GM23248 (cell line): ENCODE measurements at regions not wholly inside any gene's neighbourhood (a gene's known extent, or its start where the extent isn't known, plus 50 kb on each side); places are given as distances from the start of the nearest gene placed in this dataset.

Experiments used
- DNase-seq: peaks from one replicate; pipeline ENCODE4 v3.0.0-alpha.2; 2015
- H2AFZ ChIP-seq: fragments of 200-600 bp; sonication (generic); 2 replicates; pipeline ENCODE4 v1.6.1; 2016; ENCODE audit warnings: antibody characterized with exemption
- H3F3A ChIP-seq: fragments of 200-600 bp; sonication (generic); 2 replicates; pipeline ENCODE4 v1.6.1; 2016; ENCODE audit warnings: mild to moderate bottlenecking, antibody characterized with exemption, mixed run types; ENCODE audit not compliant: insufficient read depth
- H3K27ac ChIP-seq: fragments of 200-600 bp; sonication (generic); 2 replicates; pipeline ENCODE4 v1.5.1; 2016; ENCODE audit warnings: mild to moderate bottlenecking
- H3K27me3 ChIP-seq: fragments of 200-600 bp; sonication (generic); replicated peaks from 2 replicates; pipeline ENCODE4 v1.6.1; 2016; ENCODE audit warnings: mild to moderate bottlenecking; ENCODE audit not compliant: insufficient read depth
- H3K36me3 ChIP-seq: fragments of 200-600 bp; sonication (generic); 2 replicates; pipeline ENCODE4 v1.6.1; 2016; ENCODE audit warnings: low read depth, mild to moderate bottlenecking
- H3K4me1 ChIP-seq: fragments of 200-600 bp; sonication (generic); 2 replicates; pipeline ENCODE4 v1.6.1; 2016; ENCODE audit warnings: mild to moderate bottlenecking; ENCODE audit not compliant: insufficient read depth
- H3K4me2 ChIP-seq: fragments of 200-600 bp; sonication (generic); one replicate; pipeline ENCODE4 v1.6.1; 2016; ENCODE audit warnings: mild to moderate bottlenecking; ENCODE audit not compliant: unreplicated experiment
- H3K4me3 ChIP-seq: fragments of 200-600 bp; sonication (generic); 2 replicates; pipeline ENCODE4 v1.5.1; 2016; ENCODE audit warnings: mild to moderate bottlenecking
- H3K79me2 ChIP-seq: fragments of 200-600 bp; sonication (generic); 2 replicates; pipeline ENCODE4 v1.6.1; 2016; ENCODE audit warnings: mild to moderate bottlenecking; ENCODE audit not compliant: insufficient read depth
- H3K9ac ChIP-seq: fragments of 200-600 bp; sonication (generic); 2 replicates; pipeline ENCODE4 v1.6.1; 2016; ENCODE audit warnings: mild to moderate bottlenecking
- H3K9me2 ChIP-seq: fragments of 200-600 bp; sonication (generic); 2 replicates; pipeline ENCODE4 v1.6.1; 2016; ENCODE audit warnings: mixed run types, mild to moderate bottlenecking, moderate library complexity; ENCODE audit not compliant: insufficient read depth
- H3K9me3 ChIP-seq: fragments of 200-600 bp; sonication (generic); one replicate; pipeline ENCODE4 v1.6.1; 2017; ENCODE audit warnings: low read depth
- H4K20me1 ChIP-seq: fragments of 200-600 bp; sonication (generic); 2 replicates; pipeline ENCODE4 v1.6.0; 2016; ENCODE audit not compliant: insufficient read depth
- EZH2 ChIP-seq: fragments of 200-600 bp; sonication (generic); IDR thresholded peaks from 2 replicates; pipeline ENCODE4 v1.6.1; 2018; ENCODE audit warnings: antibody characterized with exemption, mild to moderate bottlenecking; ENCODE audit not compliant: insufficient read depth, poor library complexity, severe bottlenecking
- EZH2phosphoT487 ChIP-seq: fragments of 200-600 bp; sonication (generic); IDR thresholded peaks from 2 replicates; pipeline ENCODE4 v1.6.1; 2018; ENCODE audit warnings: antibody characterized with exemption, moderate library complexity, mild to moderate bottlenecking, low read depth; ENCODE audit not compliant: insufficient read depth
- WGBS, 2 experiments: methylation state at CpG; one replicate each; pipeline ENCODE4 v1.1.6; 2015 to 2017; ENCODE audit warnings: low lambda C conversion rate in 2 of 2, low coverage in 1 of 2; ENCODE audit errors: missing lambda C conversion rate in 2 of 2; 5-methylcytosine and 5-hydroxymethylcytosine counted together
- in situ Hi-C: fragments of 300-500 bp; cut with MboI; formaldehyde crosslinking; loops from 2 replicates; pipeline ENCODE4 v1.15.0; 2020

GRCh38 chr9:100856238-100856637 lies 172.3 kb upstream of the PLPPR1 start:
- no peak for DNase-seq
- WGBS, 2 experiments, result 15 to 20% methylated on average over 3 of the region's 3 CpGs
- H2AFZ ChIP-seq, result no peak overlapping the region
- H3K4me3 ChIP-seq, result no peak overlapping the region
- in situ Hi-C loops, result no loop called here
- no peak overlapping the region for H3K9ac ChIP-seq
- H3K79me2 ChIP-seq, result no peaks in the 10 kb centered on the region
- H4K20me1 ChIP-seq, result no peaks in the 10 kb centered on the region
- H3K9me2 ChIP-seq, result no peaks in the 10 kb centered on the region
- H3F3A ChIP-seq, result no peaks in the 10 kb centered on the region
- no peak overlapping the region for H3K27ac ChIP-seq
- no peak for TF ChIP-seq EZH2phosphoT487
- no peak for TF ChIP-seq EZH2
- H3K27me3 ChIP-seq, result no peaks in the 10 kb centered on the region
- no peaks in the 10 kb centered on the region for H3K4me1 ChIP-seq
- H3K4me2 ChIP-seq, result no peak overlapping the region
- H3K9me3 ChIP-seq, result no peaks in the 10 kb centered on the region
- no peaks in the 10 kb centered on the region for H3K36me3 ChIP-seq

GRCh38 chr9:100865111-100865510 lies 163.4 kb upstream of the PLPPR1 start:
- Histone ChIP-seq H2AFZ (no peak overlapping the region), H3F3A (no peaks in the 10 kb centered on the region), H3K4me2 (no peak overlapping the region), H3K27me3 (no peaks in the 10 kb centered on the region), H3K4me3 (no peak overlapping the region), H3K9me3 (no peaks in the 10 kb centered on the region), H3K36me3 (no peaks in the 10 kb centered on the region), H4K20me1 (no peaks in the 10 kb centered on the region), H3K79me2 (no peaks in the 10 kb centered on the region), H3K9ac (no peak overlapping the region), H3K9me2 (no peaks in the 10 kb centered on the region), H3K27ac (no peak overlapping the region), H3K4me1 (no peaks in the 10 kb centered on the region)
- TF ChIP-seq EZH2phosphoT487, result no peak
- no peak for TF ChIP-seq EZH2
- DNase-seq, result no peak
- in situ Hi-C loops, result no loop called here
- WGBS, 2 experiments, result 42 to 44% methylated on average over 3 of the region's 3 CpGs

DNA sequence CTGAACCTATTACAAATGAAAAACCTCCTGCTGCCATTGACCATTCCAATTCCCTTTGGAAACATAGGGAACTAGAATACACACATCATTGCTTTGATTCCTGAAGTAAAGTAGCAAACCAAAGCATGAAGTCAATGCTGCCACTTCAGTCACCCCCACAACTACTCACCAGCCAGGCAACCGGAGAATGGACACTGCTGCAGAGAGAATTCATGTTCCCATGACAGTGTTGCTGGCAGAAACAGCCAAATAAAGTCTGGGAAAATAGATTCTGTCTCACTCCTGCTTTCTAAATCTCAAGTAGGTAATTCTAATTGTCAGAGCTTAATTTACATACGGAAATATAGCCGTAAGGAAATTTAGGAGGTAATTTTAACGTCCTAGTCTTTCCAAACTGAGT lies 162.9 kb upstream of the PLPPR1 start:
- Histone ChIP-seq H3K9ac (no peak overlapping the region), H3K36me3 (no peaks in the 10 kb centered on the region), H3K27ac (no peak overlapping the region), H4K20me1 (no peaks in the 10 kb centered on the region), H3K4me2 (no peak overlapping the region), H3K9me2 (no peaks in the 10 kb centered on the region), H2AFZ (no peak overlapping the region), H3F3A (no peaks in the 10 kb centered on the region), H3K9me3 (no peaks in the 10 kb centered on the region), H3K4me1 (no peaks in the 10 kb centered on the region), H3K79me2 (no peaks in the 10 kb centered on the region), H3K27me3 (no peaks in the 10 kb centered on the region), H3K4me3 (no peak overlapping the region)
- in situ Hi-C loops, result no loop called here
- 18 to 25% methylated on average over 4 of the region's 4 CpGs for WGBS, 2 experiments
- no peak for DNase-seq
- TF ChIP-seq EZH2 (no peak), EZH2phosphoT487 (no peak)

GRCh38 chr9:100869326-100869725 lies 159.2 kb upstream of the PLPPR1 start:
- H3K9ac ChIP-seq, result no peak overlapping the region
- WGBS, 2 experiments, result 8 to 10% methylated on average over 3 of the region's 3 CpGs
- H3K27ac ChIP-seq, result no peak overlapping the region
- no peak overlapping the region for H3K4me3 ChIP-seq
- TF ChIP-seq EZH2, result no peak
- no peak for TF ChIP-seq EZH2phosphoT487
- no peaks in the 10 kb centered on the region for H3F3A ChIP-seq
- no peaks in the 10 kb centered on the region for H3K27me3 ChIP-seq
- no peaks in the 10 kb centered on the region for H3K36me3 ChIP-seq
- H3K4me2 ChIP-seq, result no peak overlapping the region
- in situ Hi-C loops, result no loop called here
- DNase-seq, result no peak
- H3K9me2 ChIP-seq, result no peaks in the 10 kb centered on the region
- H3K4me1 ChIP-seq, result no peaks in the 10 kb centered on the region
- H2AFZ ChIP-seq, result no peak overlapping the region
- no peaks in the 10 kb centered on the region for H3K79me2 ChIP-seq
- H3K9me3 ChIP-seq, result no peaks in the 10 kb centered on the region
- no peaks in the 10 kb centered on the region for H4K20me1 ChIP-seq

- H3K4me3 ChIP-seq, result no peak overlapping the region
- H3K27ac ChIP-seq, result no peak overlapping the region
- TF ChIP-seq EZH2phosphoT487, result no peak
- no peak for TF ChIP-seq EZH2
- H3K36me3 ChIP-seq, result no peaks in the 10 kb centered on the region
- no peaks in the 10 kb centered on the region for H4K20me1 ChIP-seq
- H3K9me3 ChIP-seq, result no peaks in the 10 kb centered on the region
- H3F3A ChIP-seq, result no peaks in the 10 kb centered on the region
- in situ Hi-C loops, result loop anchor here (25.0 kb wide), 1 partner anchor 93 kb away; no protein-coding TSS in a partner anchor
- no peaks in the 10 kb centered on the region for H3K9me2 ChIP-seq
- H3K27me3 ChIP-seq, result no peaks in the 10 kb centered on the region
- no peak overlapping the region for H3K4me2 ChIP-seq
- 55 to 74% methylated on average over 1 of the region's 1 CpG for WGBS, 2 experiments
- no peak overlapping the region for H2AFZ ChIP-seq
- no peak for DNase-seq
- no peaks in the 10 kb centered on the region for H3K79me2 ChIP-seq
- no peaks in the 10 kb centered on the region for H3K4me1 ChIP-seq
- H3K9ac ChIP-seq, result no peak overlapping the region
These were observed 148.6 kb upstream of the PLPPR1 start for GRCh38 chr9:100879884-100880283.
